H9 (cell line): ENCODE measurements at regions not wholly inside any gene's neighbourhood (a gene's known extent, or its start where the extent isn't known, plus 50 kb on each side); places are given as distances from the start of the nearest gene placed in this dataset.

Experiments
- DNase-seq: peaks from one replicate; pipeline ENCODE4 v3.0.0-alpha.2; 2017
- H2AFZ ChIP-seq: one replicate; pipeline ENCODE4 v1.6.1; 2013; ENCODE audit warnings: mild to moderate bottlenecking, low read length, control low read depth, moderate library complexity
- H2AK5ac ChIP-seq: 2 replicates; pipeline ENCODE4 v1.6.1; 2013; ENCODE audit warnings: low read length, control low read depth, mixed read lengths; ENCODE audit not compliant: insufficient read length
- H2BK120ac ChIP-seq: one replicate; pipeline ENCODE4 v1.6.1; 2013; ENCODE audit warnings: low read depth, mild to moderate bottlenecking, low read length, control low read depth, inconsistent platforms; ENCODE audit not compliant: poor library complexity, severe bottlenecking
- H2BK12ac ChIP-seq: 2 replicates; pipeline ENCODE4 v1.6.1; 2013; ENCODE audit warnings: low read length, control low read depth, mixed read lengths, low read depth; ENCODE audit not compliant: insufficient read length
- H2BK15ac ChIP-seq: 2 replicates; pipeline ENCODE4 v1.6.1; 2013; ENCODE audit warnings: low read depth, low read length, control low read depth
- H2BK20ac ChIP-seq: one replicate; pipeline ENCODE4 v1.6.1; 2013; ENCODE audit warnings: low read depth, mild to moderate bottlenecking, low read length, control low read depth, inconsistent platforms; ENCODE audit not compliant: poor library complexity, severe bottlenecking
- H2BK5ac ChIP-seq: 2 replicates; pipeline ENCODE4 v1.6.1; 2013; ENCODE audit warnings: low read length, control low read depth, mixed read lengths; ENCODE audit not compliant: insufficient read length
- H3K14ac ChIP-seq: 2 replicates; pipeline ENCODE4 v1.6.1; 2013; ENCODE audit warnings: low read length, control low read depth; ENCODE audit not compliant: insufficient read depth
- H3K18ac ChIP-seq: 2 replicates; pipeline ENCODE4 v1.6.1; 2013; ENCODE audit warnings: low read depth, mild to moderate bottlenecking, mixed read lengths, low read length, control low read depth; ENCODE audit not compliant: insufficient read length
- H3K23ac ChIP-seq: 2 replicates; pipeline ENCODE4 v1.6.1; 2013; ENCODE audit warnings: low read length, control low read depth, mixed read lengths, low read depth; ENCODE audit not compliant: insufficient read length
- H3K23me2 ChIP-seq: 2 replicates; pipeline ENCODE4 v1.6.1; 2013; ENCODE audit warnings: low read depth, mild to moderate bottlenecking, mixed read lengths, low read length, control low read depth; ENCODE audit not compliant: insufficient read length, poor library complexity, severe bottlenecking
- H3K27ac ChIP-seq: 2 replicates; pipeline ENCODE4 v1.5.1; 2013; ENCODE audit warnings: low read length, control low read depth, mixed read lengths, low read depth; ENCODE audit not compliant: insufficient read length
- H3K27me3 ChIP-seq: 2 replicates; pipeline ENCODE4 v1.6.1; 2013; ENCODE audit warnings: low read length, control low read depth, inconsistent platforms; ENCODE audit not compliant: insufficient read depth
- H3K4ac ChIP-seq: 2 replicates; pipeline ENCODE4 v1.6.1; 2013; ENCODE audit warnings: low read depth, mild to moderate bottlenecking, control low read depth, inconsistent platforms, low read length, moderate library complexity
- H3K4me1 ChIP-seq: 2 replicates; pipeline ENCODE4 v1.6.1; 2013; ENCODE audit warnings: low read length, control low read depth, inconsistent platforms; ENCODE audit not compliant: insufficient read depth
- H3K4me2 ChIP-seq: 2 replicates; pipeline ENCODE4 v1.6.1; 2013; ENCODE audit warnings: low read length, control low read depth, mixed read lengths; ENCODE audit not compliant: insufficient read length, insufficient read depth
- H3K56ac ChIP-seq: 2 replicates; pipeline ENCODE4 v1.6.1; 2013; ENCODE audit warnings: low read depth, mild to moderate bottlenecking, mixed read lengths, low read length, control low read depth; ENCODE audit not compliant: insufficient read length
- H3K79me1 ChIP-seq: 2 replicates; pipeline ENCODE4 v1.6.1; 2013; ENCODE audit warnings: low read depth, mild to moderate bottlenecking, moderate library complexity, low read length, control low read depth, inconsistent platforms; ENCODE audit not compliant: insufficient read depth, poor library complexity, severe bottlenecking
- H3K79me2 ChIP-seq: 2 replicates; pipeline ENCODE4 v1.6.1; 2013; ENCODE audit warnings: low read length, control low read depth, inconsistent platforms; ENCODE audit not compliant: insufficient read depth
- H3K9ac ChIP-seq: 2 replicates; pipeline ENCODE4 v1.6.1; 2013; ENCODE audit warnings: low read length, control low read depth, mixed read lengths; ENCODE audit not compliant: insufficient read length; ENCODE audit errors: extremely low read depth
- H3K9me3 ChIP-seq: one replicate; pipeline ENCODE4 v1.6.1; 2013; ENCODE audit warnings: low read depth, low read length, inconsistent platforms; ENCODE audit not compliant: control insufficient read depth
- H3T11ph ChIP-seq: one replicate; pipeline ENCODE4 v1.6.1; 2013; ENCODE audit warnings: mild to moderate bottlenecking, low read length, control low read depth, inconsistent platforms
- H4K20me1 ChIP-seq: one replicate; pipeline ENCODE4 v1.6.1; 2013; ENCODE audit not compliant: control insufficient read depth, insufficient read length, insufficient read depth
- H4K5ac ChIP-seq: 2 replicates; pipeline ENCODE4 v1.6.1; 2013; ENCODE audit warnings: low read depth, mild to moderate bottlenecking, mixed read lengths, low read length, control low read depth; ENCODE audit not compliant: insufficient read length
- H4K8ac ChIP-seq: replicated peaks from 2 replicates; pipeline ENCODE4 v1.6.1; 2013; ENCODE audit warnings: low read length, control low read depth, mixed read lengths, low read depth; ENCODE audit not compliant: insufficient read length
- H4K91ac ChIP-seq: 2 replicates; pipeline ENCODE4 v1.6.1; 2013; ENCODE audit warnings: low read depth, mild to moderate bottlenecking, moderate library complexity, mixed read lengths, low read length, control low read depth; ENCODE audit not compliant: insufficient read length
- H3K27ac Mint-ChIP-seq, 3 experiments: 2 replicates in 2 of 3; 3 replicates in 1 of 3; pipeline ENCODE4 v1.8.0; 2020 to 2021; ENCODE audit warnings: mixed read lengths in 3 of 3, mild to moderate bottlenecking in 1 of 3, moderate library complexity in 1 of 3
- H3K27me3 Mint-ChIP-seq: 2 replicates; pipeline ENCODE4 v1.8.0; 2021; ENCODE audit warnings: low read depth, mild to moderate bottlenecking, moderate library complexity, mixed read lengths
- H3K36me3 Mint-ChIP-seq, 3 experiments: 2 replicates in 2 of 3; 3 replicates in 1 of 3; pipeline ENCODE4 v1.8.0; 2020 to 2021; ENCODE audit warnings: low read depth in 3 of 3, mixed read lengths in 3 of 3; ENCODE audit not compliant: insufficient read depth in 1 of 3
- H3K4me1 Mint-ChIP-seq, 2 experiments: 2 replicates each; pipeline ENCODE4 v1.8.0; 2020; ENCODE audit warnings: mixed read lengths in 2 of 2
- H3K4me3 Mint-ChIP-seq, 2 experiments: 2 replicates in 1 of 2; 3 replicates in 1 of 2; pipeline ENCODE4 v1.8.0; 2020 to 2021; ENCODE audit warnings: mild to moderate bottlenecking in 2 of 2, mixed read lengths in 2 of 2, moderate library complexity in 1 of 2
- H3K9me3 Mint-ChIP-seq, 2 experiments: 2 replicates in 1 of 2; 3 replicates in 1 of 2; pipeline ENCODE4 v1.8.0; 2020; ENCODE audit warnings: mild to moderate bottlenecking in 2 of 2, mixed read lengths in 2 of 2, moderate library complexity in 1 of 2
- WGBS: extraction: QIAGEN DNeasy Blood & Tissue Kit; methylation state at CpG from one replicate; pipeline ENCODE4 v1.1.7; 2013; ENCODE audit warnings: missing lambda C conversion rate, low lambda C conversion rate, mixed read lengths; ENCODE audit not compliant: insufficient read length; ENCODE audit errors: extremely low coverage; 5-methylcytosine and 5-hydroxymethylcytosine counted together
- TF ChIP-seq, protein P1 (sequence below): fragments of 200-600 bp; sonication (generic); conservative IDR thresholded peaks from 3 replicates; pipeline ENCODE4 v1.8.0; 2021; ENCODE audit warnings: antibody characterized with exemption, mild to moderate bottlenecking

DNA sequence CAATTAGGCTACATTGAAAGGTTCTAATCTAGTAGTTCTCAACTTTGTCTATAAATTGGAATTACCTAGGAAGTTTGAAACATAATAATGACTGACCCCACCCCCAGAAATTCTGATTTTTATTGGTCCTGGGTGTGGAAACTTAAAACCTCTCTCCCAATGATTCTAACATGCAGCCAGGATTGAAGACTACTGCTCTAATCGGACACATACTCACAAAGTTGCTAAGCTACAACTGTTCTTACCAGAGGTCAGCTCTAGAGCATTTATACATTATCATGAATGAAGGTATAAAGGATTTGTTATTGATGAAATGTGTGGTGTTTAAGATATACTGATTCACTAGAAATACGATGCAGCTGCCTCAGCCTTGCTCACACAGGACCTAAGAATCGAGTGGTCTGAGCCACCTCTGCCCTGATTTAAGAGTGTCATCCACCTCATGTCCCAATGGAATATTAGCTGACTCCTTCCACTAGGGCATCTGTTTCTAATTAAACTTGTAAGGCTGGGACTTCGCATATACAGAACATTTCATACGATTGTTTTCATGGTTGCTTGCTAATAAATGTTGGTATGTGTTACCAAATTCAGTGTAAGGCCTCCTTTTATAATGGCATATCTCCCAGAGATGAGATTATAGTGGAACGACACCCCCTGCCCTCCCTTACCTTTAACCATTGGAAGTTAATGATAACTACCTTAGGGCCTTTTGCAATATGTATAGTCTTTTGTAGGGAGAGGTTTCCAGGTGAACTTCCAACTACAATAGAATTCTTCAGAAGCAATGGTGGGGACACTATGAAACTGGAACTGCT lies 410.8 kb upstream of the PDE3A start:
- Histone ChIP-seq H3K79me2 (no peaks in the 10 kb centered on the region), H2BK5ac (no peak overlapping the region), H2AK5ac (no peak overlapping the region), H3K9me3 (no peaks in the 10 kb centered on the region), H3K79me1 (no peaks in the 10 kb centered on the region), H3K18ac (no peak overlapping the region), H3K56ac (no peak overlapping the region), H4K20me1 (no peaks in the 10 kb centered on the region), H3K9ac (no peak overlapping the region), H2BK15ac (no peak overlapping the region), H3K4me1 (no peaks in the 10 kb centered on the region), H3K4ac (no peak overlapping the region), H3K27me3 (no peaks in the 10 kb centered on the region), H3K4me2 (no peak overlapping the region), H4K5ac (no peak overlapping the region), H4K91ac (no peak overlapping the region), H2BK12ac (no peak overlapping the region), H2BK20ac (no peak overlapping the region), H4K8ac (no peak overlapping the region), H2AFZ (no peak overlapping the region), H3K23ac (no peak overlapping the region), H3K27ac (no peak overlapping the region), H3T11ph (no peak overlapping the region), H2BK120ac (no peak overlapping the region), H3K14ac (no peak overlapping the region), H3K23me2 (no peaks in the 10 kb centered on the region)
- H3K4me1 Mint-ChIP-seq: peaks cover 2 to 4% of the 10 kb centered on the region in 2 experiments; a peak in 2 of 4 replicates
- no peaks in the 10 kb centered on the region for H3K36me3 Mint-ChIP-seq
- H3K4me3 Mint-ChIP-seq: no peak overlapping the region
- WGBS: no CpG with 5 or more reads among the region's 6 CpGs
- DNase-seq: no peak
- H3K27ac Mint-ChIP-seq: no peak overlapping the region
- H3K27me3 Mint-ChIP-seq: no peaks in the 10 kb centered on the region
- TF ChIP-seq, protein P1, sequence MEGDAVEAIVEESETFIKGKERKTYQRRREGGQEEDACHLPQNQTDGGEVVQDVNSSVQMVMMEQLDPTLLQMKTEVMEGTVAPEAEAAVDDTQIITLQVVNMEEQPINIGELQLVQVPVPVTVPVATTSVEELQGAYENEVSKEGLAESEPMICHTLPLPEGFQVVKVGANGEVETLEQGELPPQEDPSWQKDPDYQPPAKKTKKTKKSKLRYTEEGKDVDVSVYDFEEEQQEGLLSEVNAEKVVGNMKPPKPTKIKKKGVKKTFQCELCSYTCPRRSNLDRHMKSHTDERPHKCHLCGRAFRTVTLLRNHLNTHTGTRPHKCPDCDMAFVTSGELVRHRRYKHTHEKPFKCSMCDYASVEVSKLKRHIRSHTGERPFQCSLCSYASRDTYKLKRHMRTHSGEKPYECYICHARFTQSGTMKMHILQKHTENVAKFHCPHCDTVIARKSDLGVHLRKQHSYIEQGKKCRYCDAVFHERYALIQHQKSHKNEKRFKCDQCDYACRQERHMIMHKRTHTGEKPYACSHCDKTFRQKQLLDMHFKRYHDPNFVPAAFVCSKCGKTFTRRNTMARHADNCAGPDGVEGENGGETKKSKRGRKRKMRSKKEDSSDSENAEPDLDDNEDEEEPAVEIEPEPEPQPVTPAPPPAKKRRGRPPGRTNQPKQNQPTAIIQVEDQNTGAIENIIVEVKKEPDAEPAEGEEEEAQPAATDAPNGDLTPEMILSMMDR: no peak
- H3K9me3 Mint-ChIP-seq: no peaks in the 10 kb centered on the region
